ENCODE measurements at regions not wholly inside any gene's neighbourhood (a gene's known extent, or its start where the extent isn't known, plus 50 kb on each side); places are given as distances from the start of the nearest gene placed in this dataset.
"Not testable (repeated sequence)": the region's sequence is repeated elsewhere in the genome, so short reads cannot be mapped to it uniquely, and the experiment has no call there.

GRCh38 chr9:65386699-65387098 lies 101.7 kb upstream of the FOXD4L5 start:
- TF ChIP-seq CTCF (IDR thresholded peaks at IDR 0.05), result peak in 1 of 4 experiments; percentile 18
- not testable (repeated sequence) for TF ChIP-seq POLR2A, POLR2AphosphoS5 (IDR thresholded peaks at IDR 0.05)

All from gastroesophageal sphincter (tissue), 3 donors.